Liver (tissue), 8 donors: ENCODE measurements at regions not wholly inside any gene's neighbourhood (a gene's known extent, or its start where the extent isn't known, plus 50 kb on each side); places are given as distances from the start of the nearest gene placed in this dataset.

Experiments used
- DNase-seq: peaks from one replicate; pipeline ENCODE4 v3.0.0-alpha.2; 2017; ENCODE audit warnings: low spot score
- H3K27ac ChIP-seq, 2 donors: one replicate each; pipeline ENCODE4 v1.7.0; 2013; ENCODE audit warnings: inconsistent platforms in 2 of 2, low read length in 2 of 2, control low read depth in 1 of 2, low read depth in 1 of 2, mild to moderate bottlenecking in 1 of 2
- H3K27me3 ChIP-seq, 4 donors: one replicate each; pipeline versions ENCODE4 v1.6.1 to v1.7.0; 2013; ENCODE audit warnings: low read length in 3 of 4, inconsistent platforms in 1 of 4, mild to moderate bottlenecking in 1 of 4, moderate library complexity in 1 of 4; ENCODE audit not compliant: control insufficient read depth in 4 of 4, insufficient read depth in 4 of 4
- H3K36me3 ChIP-seq, 4 donors: one replicate each; pipeline versions ENCODE4 v1.6.1 to v1.7.0; 2013; ENCODE audit warnings: low read length in 3 of 4, mild to moderate bottlenecking in 3 of 4, low read depth in 1 of 4, moderate library complexity in 1 of 4; ENCODE audit not compliant: control insufficient read depth in 4 of 4, insufficient read depth in 3 of 4
- H3K4me1 ChIP-seq, 4 donors: one replicate each; pipeline versions ENCODE4 v1.6.1 to v1.7.0; 2013; ENCODE audit warnings: low read length in 3 of 4, mild to moderate bottlenecking in 3 of 4, moderate library complexity in 1 of 4; ENCODE audit not compliant: control insufficient read depth in 4 of 4, insufficient read depth in 4 of 4
- H3K4me3 ChIP-seq, 3 donors: one replicate each; pipeline versions ENCODE4 v1.6.1 to v1.7.0; 2013; ENCODE audit warnings: low read length in 3 of 3, control low read depth in 1 of 3, low read depth in 1 of 3, mild to moderate bottlenecking in 1 of 3
- H3K9ac ChIP-seq, 2 donors: one replicate each; pipeline ENCODE4 v1.7.0; 2013; ENCODE audit warnings: low read length in 2 of 2, mild to moderate bottlenecking in 2 of 2, moderate library complexity in 2 of 2, control low read depth in 1 of 2, low read depth in 1 of 2
- H3K9me3 ChIP-seq, 4 donors: one replicate each; pipeline versions ENCODE4 v1.6.1 to v1.7.0; 2013; ENCODE audit warnings: low read length in 3 of 4; ENCODE audit not compliant: control insufficient read depth in 4 of 4
- ATF3 ChIP-seq: IDR thresholded peaks from 2 replicates; pipeline ENCODE4 v1.6.1; 2016; ENCODE audit warnings: antibody characterized with exemption
- CTCF ChIP-seq: fragments of 150-350 bp; IDR thresholded peaks from 2 replicates; pipeline ENCODE4 v1.5.1; 2017; ENCODE audit warnings: improper control_type of control experiment, low read depth, low read length; ENCODE audit not compliant: missing input control
- EGR1 ChIP-seq, 2 donors: IDR thresholded peaks; 2 replicates each; pipeline ENCODE4 v1.6.1; 2016 to 2018; ENCODE audit warnings: antibody characterized with exemption in 2 of 2, low read depth in 2 of 2
- FOXA1 ChIP-seq: IDR thresholded peaks from 2 replicates; pipeline ENCODE4 v1.6.1; 2016; ENCODE audit warnings: antibody characterized with exemption
- FOXA2 ChIP-seq: IDR thresholded peaks from 2 replicates; pipeline ENCODE4 v1.6.1; 2016; ENCODE audit warnings: antibody characterized with exemption
- GABPA ChIP-seq, 2 donors: IDR thresholded peaks in 1 of 2; conservative IDR thresholded peaks in 1 of 2; 2 replicates each; pipeline ENCODE4 v1.6.1; 2016; ENCODE audit warnings: antibody characterized with exemption in 2 of 2, mild to moderate bottlenecking in 1 of 2, moderate library complexity in 1 of 2
- HNF4A ChIP-seq, 2 donors: conservative IDR thresholded peaks; 2 replicates each; pipeline ENCODE4 v1.6.1; 2016; ENCODE audit warnings: antibody characterized with exemption in 2 of 2, mild to moderate bottlenecking in 2 of 2
- HNF4G ChIP-seq: IDR thresholded peaks from 2 replicates; pipeline ENCODE4 v1.6.1; 2016; ENCODE audit warnings: antibody characterized with exemption
- JUND ChIP-seq, 2 donors: IDR thresholded peaks; 2 replicates each; pipeline ENCODE4 v1.6.1; 2016; ENCODE audit warnings: antibody characterized with exemption in 2 of 2
- MAX ChIP-seq: IDR thresholded peaks from 2 replicates; pipeline ENCODE4 v1.6.1; 2016; ENCODE audit warnings: antibody characterized with exemption
- NR2F2 ChIP-seq: IDR thresholded peaks from 2 replicates; pipeline ENCODE4 v1.6.1; 2016; ENCODE audit warnings: antibody characterized with exemption
- RAD21 ChIP-seq, 2 donors: IDR thresholded peaks; 2 replicates each; pipeline ENCODE4 v1.6.1; 2016; ENCODE audit warnings: antibody characterized with exemption in 2 of 2, mild to moderate bottlenecking in 2 of 2
- REST ChIP-seq: IDR thresholded peaks from 2 replicates; pipeline ENCODE4 v1.6.1; 2016; ENCODE audit warnings: antibody characterized with exemption, mild to moderate bottlenecking
- RXRA ChIP-seq, 2 donors: IDR thresholded peaks; 2 replicates each; pipeline ENCODE4 v1.6.1; 2017 to 2018; ENCODE audit warnings: antibody characterized with exemption in 2 of 2, mild to moderate bottlenecking in 1 of 2
- SP1 ChIP-seq: IDR thresholded peaks from 2 replicates; pipeline ENCODE4 v1.6.1; 2018; ENCODE audit warnings: antibody characterized with exemption, mild to moderate bottlenecking
- TAF1 ChIP-seq: conservative IDR thresholded peaks from 2 replicates; pipeline ENCODE4 v1.6.1; 2016; ENCODE audit warnings: antibody characterized with exemption, mild to moderate bottlenecking
- YY1 ChIP-seq: IDR thresholded peaks from 2 replicates; pipeline ENCODE4 v1.6.1; 2016; ENCODE audit warnings: antibody characterized with exemption, mild to moderate bottlenecking
- ZBTB33 ChIP-seq: IDR thresholded peaks from 2 replicates; pipeline ENCODE4 v1.6.1; 2016; ENCODE audit warnings: antibody characterized with exemption
- WGBS: extraction: QIAGEN DNeasy Blood & Tissue Kit; methylation state at CpG from one replicate; pipeline ENCODE4 v1.1.7; 2013; 5-methylcytosine and 5-hydroxymethylcytosine counted together
- donor health status: healthy.
- donor health status: healthy.
- donor health status: healthy.
- donor health status: healthy.
- donor health status: healthy.

- Histone ChIP-seq H3K27me3 (no peaks in the 10 kb centered on the region), H3K4me3 (no peak overlapping the region), H3K4me1 (no peaks in the 10 kb centered on the region), H3K9me3 (no peaks in the 10 kb centered on the region), H3K27ac (no peak overlapping the region), H3K36me3 (no peaks in the 10 kb centered on the region), H3K9ac (no peak overlapping the region)
- no peak for TF ChIP-seq TAF1
- no peak for TF ChIP-seq JUND (IDR thresholded peaks at IDR 0.05)
- no peak for TF ChIP-seq FOXA1
- TF ChIP-seq FOXA2: no peak
- TF ChIP-seq SP1: no peak
- no peak for TF ChIP-seq NR2F2
- TF ChIP-seq ZBTB33: no peak
- TF ChIP-seq ATF3: no peak
- no peak for TF ChIP-seq REST
- no peak for TF ChIP-seq MAX
- no peak for TF ChIP-seq GABPA (IDR thresholded peaks at IDR 0.05 in 1 of 2, conservative IDR thresholded peaks at IDR 0.05 in 1 of 2)
- TF ChIP-seq RAD21 (IDR thresholded peaks at IDR 0.05): no peak
- TF ChIP-seq CTCF: no peak
- TF ChIP-seq YY1: no peak
- no peak for TF ChIP-seq HNF4G
- no peak for TF ChIP-seq HNF4A (conservative IDR thresholded peaks at IDR 0.05)
- no peak for TF ChIP-seq RXRA (IDR thresholded peaks at IDR 0.05)
- no peak for TF ChIP-seq EGR1 (IDR thresholded peaks at IDR 0.05; ENCODE audit: low read depth in 2 of 2)
- no peak for DNase-seq
- 86% methylated on average over 24 of the region's 24 CpGs for WGBS
Observed at GRCh38 chr13:111508902-111509509, 188.6 kb downstream of the TEX29 start.
